OCI-LY3 (cell line): ENCODE measurements at regions not wholly inside any gene's neighbourhood (a gene's known extent, or its start where the extent isn't known, plus 50 kb on each side); places are given as distances from the start of the nearest gene placed in this dataset.

Experiments
- EZH2phosphoT487 ChIP-seq: fragments of 200-600 bp; shearing (Covaris generic); IDR thresholded peaks from 2 replicates; pipeline ENCODE4 v1.6.1; 2018; ENCODE audit warnings: antibody characterized with exemption, mixed run types, low read depth
- TF ChIP-seq, protein P1 (sequence below): fragments of 200-600, 300-600 bp; sonication (generic); IDR thresholded peaks from 2 replicates; pipeline ENCODE4 v1.5.1; 2014; ENCODE audit warnings: antibody characterized with exemption, low read length, low read depth

DNA sequence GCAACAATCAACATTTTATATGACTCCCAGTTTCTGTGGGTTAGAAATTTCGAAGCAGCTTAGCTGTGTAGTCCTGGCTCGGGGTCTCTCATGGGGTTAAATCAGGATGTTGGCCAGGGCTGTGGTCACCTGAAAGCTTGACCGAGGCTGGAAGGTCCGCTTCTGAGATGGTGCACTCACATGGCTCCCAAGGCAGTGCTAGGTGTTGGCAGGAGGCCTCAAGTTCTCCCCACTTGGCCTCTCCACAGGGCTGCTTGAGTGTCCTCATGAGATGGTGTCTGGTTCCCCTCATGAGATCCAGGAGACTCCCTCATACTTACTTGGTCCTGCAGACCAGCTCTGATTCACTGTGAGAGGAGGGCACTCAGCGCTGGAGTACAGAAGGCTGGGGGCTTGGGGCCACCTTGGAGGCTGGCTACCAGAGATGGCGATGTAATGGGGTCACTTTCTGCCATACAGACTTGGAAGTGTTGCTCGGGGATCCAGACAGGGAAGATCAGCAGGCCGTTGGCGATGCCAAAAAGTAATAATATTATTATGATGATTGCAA, 98.8 kb downstream of the INHBB start:
- TF ChIP-seq, protein P1, sequence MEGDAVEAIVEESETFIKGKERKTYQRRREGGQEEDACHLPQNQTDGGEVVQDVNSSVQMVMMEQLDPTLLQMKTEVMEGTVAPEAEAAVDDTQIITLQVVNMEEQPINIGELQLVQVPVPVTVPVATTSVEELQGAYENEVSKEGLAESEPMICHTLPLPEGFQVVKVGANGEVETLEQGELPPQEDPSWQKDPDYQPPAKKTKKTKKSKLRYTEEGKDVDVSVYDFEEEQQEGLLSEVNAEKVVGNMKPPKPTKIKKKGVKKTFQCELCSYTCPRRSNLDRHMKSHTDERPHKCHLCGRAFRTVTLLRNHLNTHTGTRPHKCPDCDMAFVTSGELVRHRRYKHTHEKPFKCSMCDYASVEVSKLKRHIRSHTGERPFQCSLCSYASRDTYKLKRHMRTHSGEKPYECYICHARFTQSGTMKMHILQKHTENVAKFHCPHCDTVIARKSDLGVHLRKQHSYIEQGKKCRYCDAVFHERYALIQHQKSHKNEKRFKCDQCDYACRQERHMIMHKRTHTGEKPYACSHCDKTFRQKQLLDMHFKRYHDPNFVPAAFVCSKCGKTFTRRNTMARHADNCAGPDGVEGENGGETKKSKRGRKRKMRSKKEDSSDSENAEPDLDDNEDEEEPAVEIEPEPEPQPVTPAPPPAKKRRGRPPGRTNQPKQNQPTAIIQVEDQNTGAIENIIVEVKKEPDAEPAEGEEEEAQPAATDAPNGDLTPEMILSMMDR, result no peak
- no peak for TF ChIP-seq EZH2phosphoT487
